ENCODE measurements at regions not wholly inside any gene's neighbourhood (a gene's known extent, or its start where the extent isn't known, plus 50 kb on each side); places are given as distances from the start of the nearest gene placed in this dataset.
A peak's percentile ranks its signal among the peaks of the same experiment; 100 is the strongest.
"Not testable (repeated sequence)": the region's sequence is repeated elsewhere in the genome, so short reads cannot be mapped to it uniquely, and the experiment has no call there.

DNA sequence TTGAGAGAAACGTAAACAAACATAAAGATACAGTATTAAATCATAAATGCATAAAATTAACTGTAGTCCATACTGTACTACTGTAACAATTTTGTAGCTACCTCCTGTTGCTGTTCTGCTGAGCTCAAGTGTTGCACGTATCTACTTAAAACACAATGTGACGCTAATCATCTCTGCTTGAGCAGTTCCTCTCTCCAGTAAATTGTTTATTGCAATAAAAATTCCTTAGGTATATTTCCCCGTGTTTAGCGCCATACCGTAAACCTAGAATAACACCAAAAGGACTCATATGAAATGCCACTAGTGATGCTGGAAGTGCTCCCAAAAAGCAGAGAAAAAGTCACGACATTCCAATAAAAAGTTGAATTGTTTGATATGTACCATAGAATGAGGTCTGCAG lies 152.3 kb downstream of the LRRN1 start:
- DNase-seq (ENCODE audit: low spot score in 2 of 2): no peak
- Histone ChIP-seq H3K4me3 (no peak overlapping the region), H3K4me1 (no peaks in the 10 kb centered on the region), H3K27me3 (no peaks in the 10 kb centered on the region), H3K36me3 (no peaks in the 10 kb centered on the region), H3K9me3 (no peaks in the 10 kb centered on the region), H3K27ac (no peak overlapping the region)
- 92% methylated on average over 7 of the region's 7 CpGs for WGBS
- TF ChIP-seq POLR2A (IDR thresholded peaks at IDR 0.05) (no peak), POLR2AphosphoS5 (IDR thresholded peaks at IDR 0.05) (no peak), EP300 (IDR thresholded peaks at IDR 0.05) (no peak)
- TF ChIP-seq, protein P1, sequence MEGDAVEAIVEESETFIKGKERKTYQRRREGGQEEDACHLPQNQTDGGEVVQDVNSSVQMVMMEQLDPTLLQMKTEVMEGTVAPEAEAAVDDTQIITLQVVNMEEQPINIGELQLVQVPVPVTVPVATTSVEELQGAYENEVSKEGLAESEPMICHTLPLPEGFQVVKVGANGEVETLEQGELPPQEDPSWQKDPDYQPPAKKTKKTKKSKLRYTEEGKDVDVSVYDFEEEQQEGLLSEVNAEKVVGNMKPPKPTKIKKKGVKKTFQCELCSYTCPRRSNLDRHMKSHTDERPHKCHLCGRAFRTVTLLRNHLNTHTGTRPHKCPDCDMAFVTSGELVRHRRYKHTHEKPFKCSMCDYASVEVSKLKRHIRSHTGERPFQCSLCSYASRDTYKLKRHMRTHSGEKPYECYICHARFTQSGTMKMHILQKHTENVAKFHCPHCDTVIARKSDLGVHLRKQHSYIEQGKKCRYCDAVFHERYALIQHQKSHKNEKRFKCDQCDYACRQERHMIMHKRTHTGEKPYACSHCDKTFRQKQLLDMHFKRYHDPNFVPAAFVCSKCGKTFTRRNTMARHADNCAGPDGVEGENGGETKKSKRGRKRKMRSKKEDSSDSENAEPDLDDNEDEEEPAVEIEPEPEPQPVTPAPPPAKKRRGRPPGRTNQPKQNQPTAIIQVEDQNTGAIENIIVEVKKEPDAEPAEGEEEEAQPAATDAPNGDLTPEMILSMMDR (IDR thresholded peaks at IDR 0.05): no peak

GRCh38 chr3:3962867-3963266 lies 163.6 kb downstream of the LRRN1 start:
- over 99% methylated on average over 6 of the region's 14 CpGs for WGBS
- H3K9me3 ChIP-seq; H3K27me3 ChIP-seq; H3K4me3 ChIP-seq; H3K36me3 ChIP-seq; H3K27ac ChIP-seq; DNase-seq (ENCODE audit: low spot score in 2 of 2); H3K4me1 ChIP-seq: not testable (repeated sequence)

DNA sequence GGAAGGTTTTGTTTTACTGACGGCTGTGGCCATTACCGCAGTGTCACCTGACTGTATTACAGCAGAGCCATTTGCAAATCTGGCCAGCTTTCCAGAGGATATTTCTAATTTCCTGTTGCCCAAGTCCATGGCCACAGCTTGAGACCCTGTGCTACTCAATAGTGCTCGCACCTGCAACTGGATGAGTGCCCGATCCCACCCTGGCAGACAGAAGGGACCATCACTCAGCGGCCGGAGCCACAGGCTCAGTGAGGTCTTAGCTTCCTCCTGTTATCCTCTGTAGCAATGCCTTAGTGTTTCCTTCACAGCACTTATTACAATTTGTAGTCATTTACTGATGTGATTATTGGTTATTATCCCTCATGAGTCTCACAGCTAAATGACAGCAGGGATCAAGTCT lies 184.8 kb downstream of the LRRN1 start:
- H3K27me3 ChIP-seq: no peaks in the 10 kb centered on the region
- WGBS: 93% methylated on average over 6 of the region's 6 CpGs
- TF ChIP-seq POLR2AphosphoS5 (IDR thresholded peaks at IDR 0.05): no peak
- no peak for TF ChIP-seq POLR2A (IDR thresholded peaks at IDR 0.05)
- no peak for DNase-seq (ENCODE audit: low spot score in 2 of 2)
- no peaks in the 10 kb centered on the region for H3K4me1 ChIP-seq
- H3K9me3 ChIP-seq: no peaks in the 10 kb centered on the region
- no peak overlapping the region for H3K4me3 ChIP-seq
- H3K27ac ChIP-seq: no peak overlapping the region
- no peaks in the 10 kb centered on the region for H3K36me3 ChIP-seq

GRCh38 chr3:3991598-3991997 lies 192.4 kb downstream of the LRRN1 start:
- TF ChIP-seq POLR2A (IDR thresholded peaks at IDR 0.05): no peak
- TF ChIP-seq POLR2AphosphoS5 (IDR thresholded peaks at IDR 0.05): no peak
- no peak for TF ChIP-seq EP300 (IDR thresholded peaks at IDR 0.05)
- TF ChIP-seq, protein P1 (IDR thresholded peaks at IDR 0.05): no peak
- Histone ChIP-seq H3K27ac (no peak overlapping the region), H3K27me3 (no peaks in the 10 kb centered on the region), H3K4me3 (no peak overlapping the region), H3K36me3 (no peaks in the 10 kb centered on the region), H3K4me1 (no peaks in the 10 kb centered on the region), H3K9me3 (no peaks in the 10 kb centered on the region)
- 91% methylated on average over 3 of the region's 3 CpGs for WGBS
- no peak for DNase-seq (ENCODE audit: low spot score in 2 of 2)

GRCh38 chr3:3992312-3992874 lies 193.2 kb downstream of the LRRN1 start:
- Histone ChIP-seq H3K4me1 (no peaks in the 10 kb centered on the region), H3K9me3 (no peaks in the 10 kb centered on the region), H3K27ac (no peak overlapping the region), H3K27me3 (no peaks in the 10 kb centered on the region), H3K4me3 (no peak overlapping the region), H3K36me3 (no peaks in the 10 kb centered on the region)
- DNase-seq (ENCODE audit: low spot score in 2 of 2): no peak
- TF ChIP-seq POLR2A (IDR thresholded peaks at IDR 0.05) (no peak), EP300 (IDR thresholded peaks at IDR 0.05) (no peak), POLR2AphosphoS5 (IDR thresholded peaks at IDR 0.05) (no peak)
- TF ChIP-seq, protein P1 (IDR thresholded peaks at IDR 0.05): no peak
- 88% methylated on average over 5 of the region's 5 CpGs for whole genome bisulfite sequencing

GRCh38 chr3:3998140-3998922 lies 199.1 kb downstream of the LRRN1 start:
- no peak for TF ChIP-seq EP300 (IDR thresholded peaks at IDR 0.05)
- TF ChIP-seq, protein P1 (IDR thresholded peaks at IDR 0.05): peak in 1 of 2 donors; percentile 22
- Histone ChIP-seq H3K4me3 (no peak overlapping the region), H3K9me3 (no peaks in the 10 kb centered on the region), H3K27me3 (no peaks in the 10 kb centered on the region), H3K27ac (no peak overlapping the region), H3K4me1 (no peaks in the 10 kb centered on the region), H3K36me3 (no peaks in the 10 kb centered on the region)
- 39% methylated on average over 5 of the region's 5 CpGs for WGBS
- DNase-seq (ENCODE audit: low spot score in 2 of 2): no peak

- DNase-seq (ENCODE audit: low spot score in 2 of 2); H3K4me1 ChIP-seq; H3K36me3 ChIP-seq; H3K27ac ChIP-seq; H3K27me3 ChIP-seq; H3K9me3 ChIP-seq; H3K4me3 ChIP-seq: not testable (repeated sequence)
Observed at GRCh38 chr3:3999340-3999739, 200.1 kb downstream of the LRRN1 start.

Measured in suprapubic skin (tissue), 4 donors.